Vagina (tissue), 2 donors: ENCODE measurements at regions not wholly inside any gene's neighbourhood (a gene's known extent, or its start where the extent isn't known, plus 50 kb on each side); places are given as distances from the start of the nearest gene placed in this dataset.

Experiments used
- POLR2A ChIP-seq, 2 donors: fragments of 450-650 bp; IDR thresholded peaks; one replicate each; pipeline ENCODE4 v1.6.1; 2017; ENCODE audit warnings: antibody characterized with exemption in 2 of 2, mild to moderate bottlenecking in 2 of 2, moderate library complexity in 2 of 2
- TF ChIP-seq, protein P1 (sequence below), 3 experiments: fragments of 450-650 bp in 2 of 3; fragments of 200-600 bp in 1 of 3; sonication (generic) in 1 of 3; IDR thresholded peaks; one replicate each; pipeline ENCODE4 v1.5.1; 2017 to 2019; ENCODE audit warnings: antibody characterized with exemption in 3 of 3, mild to moderate bottlenecking in 2 of 3, moderate library complexity in 2 of 3

DNA sequence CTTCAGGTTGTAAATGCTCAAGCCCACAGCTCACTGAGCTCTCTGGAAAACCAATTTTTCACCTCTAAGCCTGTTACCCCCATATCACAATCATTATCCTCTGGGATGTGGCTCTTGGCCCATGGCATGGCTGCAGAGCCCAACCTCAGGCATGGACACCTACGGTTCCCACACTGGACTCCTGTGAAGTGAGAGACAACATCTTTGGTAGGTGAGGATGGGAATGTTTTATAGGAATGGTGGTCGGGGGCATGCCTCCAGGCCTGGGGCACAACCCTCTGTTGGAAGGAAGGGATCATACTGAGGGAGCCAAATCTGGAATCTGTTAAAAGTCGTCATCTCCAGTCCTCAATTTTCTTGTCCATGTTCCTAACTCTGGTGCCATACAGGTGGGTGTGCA lies 179.1 kb downstream of the FOXD2 start:
- TF ChIP-seq, protein P1, sequence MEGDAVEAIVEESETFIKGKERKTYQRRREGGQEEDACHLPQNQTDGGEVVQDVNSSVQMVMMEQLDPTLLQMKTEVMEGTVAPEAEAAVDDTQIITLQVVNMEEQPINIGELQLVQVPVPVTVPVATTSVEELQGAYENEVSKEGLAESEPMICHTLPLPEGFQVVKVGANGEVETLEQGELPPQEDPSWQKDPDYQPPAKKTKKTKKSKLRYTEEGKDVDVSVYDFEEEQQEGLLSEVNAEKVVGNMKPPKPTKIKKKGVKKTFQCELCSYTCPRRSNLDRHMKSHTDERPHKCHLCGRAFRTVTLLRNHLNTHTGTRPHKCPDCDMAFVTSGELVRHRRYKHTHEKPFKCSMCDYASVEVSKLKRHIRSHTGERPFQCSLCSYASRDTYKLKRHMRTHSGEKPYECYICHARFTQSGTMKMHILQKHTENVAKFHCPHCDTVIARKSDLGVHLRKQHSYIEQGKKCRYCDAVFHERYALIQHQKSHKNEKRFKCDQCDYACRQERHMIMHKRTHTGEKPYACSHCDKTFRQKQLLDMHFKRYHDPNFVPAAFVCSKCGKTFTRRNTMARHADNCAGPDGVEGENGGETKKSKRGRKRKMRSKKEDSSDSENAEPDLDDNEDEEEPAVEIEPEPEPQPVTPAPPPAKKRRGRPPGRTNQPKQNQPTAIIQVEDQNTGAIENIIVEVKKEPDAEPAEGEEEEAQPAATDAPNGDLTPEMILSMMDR (IDR thresholded peaks at IDR 0.05), result no peak
- no peak for TF ChIP-seq POLR2A (IDR thresholded peaks at IDR 0.05)
